ENCODE measurements at regions not wholly inside any gene's neighbourhood (a gene's known extent, or its start where the extent isn't known, plus 50 kb on each side); places are given as distances from the start of the nearest gene placed in this dataset.
"Not testable (repeated sequence)": the region's sequence is repeated elsewhere in the genome, so short reads cannot be mapped to it uniquely, and the experiment has no call there.

GRCh38 chr3:182626484-182627467 lies 166.5 kb upstream of the ATP11B start:
- DNase-seq (ENCODE audit: low read depth): no peak

- no peak for DNase-seq (ENCODE audit: low read depth)
Measured at GRCh38 chr3:182628531-182628930, 164.8 kb upstream of the ATP11B start.

- DNase-seq (ENCODE audit: low read depth): no peak
Measured at GRCh38 chr3:182629521-182629920, 163.8 kb upstream of the ATP11B start.

GRCh38 chr3:182631183-182632076 lies 161.9 kb upstream of the ATP11B start:
- no peak for DNase-seq (ENCODE audit: low read depth)

GRCh38 chr3:182632077-182632393 lies 161.3 kb upstream of the ATP11B start:
- DNase-seq (ENCODE audit: low read depth): no peak

- no peak for DNase-seq (ENCODE audit: low read depth)
Measured at GRCh38 chr3:182633186-182633585, 160.1 kb upstream of the ATP11B start.

- DNase-seq (ENCODE audit: low read depth): no peak
Measured at GRCh38 chr3:182636646-182637045, 156.7 kb upstream of the ATP11B start.

GRCh38 chr3:182637350-182638110 lies 155.8 kb upstream of the ATP11B start:
- no peak for DNase-seq (ENCODE audit: low read depth)

- no peak for DNase-seq (ENCODE audit: low read depth)
Measured at GRCh38 chr3:182644013-182644412, 149.3 kb upstream of the ATP11B start.

GRCh38 chr3:182644790-182645433 lies 148.4 kb upstream of the ATP11B start:
- no peak for DNase-seq (ENCODE audit: low read depth)

- no peak for DNase-seq (ENCODE audit: low read depth)
Measured at GRCh38 chr3:182650568-182651128, 142.7 kb upstream of the ATP11B start.

- no peak for DNase-seq (ENCODE audit: low read depth)
Measured at GRCh38 chr3:182651461-182651860, 141.8 kb upstream of the ATP11B start.

- not testable (repeated sequence) for DNase-seq (ENCODE audit: low read depth)
Measured at GRCh38 chr3:182653065-182653464, 140.2 kb upstream of the ATP11B start.

GRCh38 chr3:182668541-182668940 lies 124.8 kb upstream of the ATP11B start:
- DNase-seq (ENCODE audit: low read depth): no peak

GRCh38 chr3:182668974-182669373 lies 124.3 kb upstream of the ATP11B start:
- no peak for DNase-seq (ENCODE audit: low read depth)

- DNase-seq (ENCODE audit: low read depth): no peak
Measured at GRCh38 chr3:182671541-182671940, 121.8 kb upstream of the ATP11B start.

- no peak for DNase-seq (ENCODE audit: low read depth)
Measured at GRCh38 chr3:182671942-182672341, 121.4 kb upstream of the ATP11B start.

GRCh38 chr3:182673336-182673735 lies 120.0 kb upstream of the ATP11B start:
- no peak for DNase-seq (ENCODE audit: low read depth)

GRCh38 chr3:182682263-182683241 lies 110.8 kb upstream of the ATP11B start:
- peak; percentile 34 for DNase-seq (ENCODE audit: low read depth)

GRCh38 chr3:182683453-182683852 lies 109.9 kb upstream of the ATP11B start:
- no peak for DNase-seq (ENCODE audit: low read depth)
